ENCODE measurements at regions not wholly inside any gene's neighbourhood (a gene's known extent, or its start where the extent isn't known, plus 50 kb on each side); places are given as distances from the start of the nearest gene placed in this dataset.

- TF ChIP-seq CTCF (IDR thresholded peaks at IDR 0.05) (no peak), POLR2A (IDR thresholded peaks at IDR 0.05) (no peak), POLR2AphosphoS5 (IDR thresholded peaks at IDR 0.05) (no peak)
Measured at GRCh38 chr2:117299451-117299850, 515.0 kb upstream of the DDX18 start.
